Activated T-cell treated with anti-CD3 and anti-CD28 coated beads for 48 hours (primary cell): ENCODE measurements at regions not wholly inside any gene's neighbourhood (a gene's known extent, or its start where the extent isn't known, plus 50 kb on each side); places are given as distances from the start of the nearest gene placed in this dataset.
"Not testable (repeated sequence)": the region's sequence is repeated elsewhere in the genome, so short reads cannot be mapped to it uniquely, and the experiment has no call there.

ENCODE experiments used
- DNase-seq: peaks from one replicate; pipeline ENCODE4 v3.0.0-alpha.2; 2020; ENCODE audit warnings: low read depth

GRCh38 chr12:114858388-114859146, 174.6 kb upstream of the TBX3 start:
- DNase-seq: no peak

DNA sequence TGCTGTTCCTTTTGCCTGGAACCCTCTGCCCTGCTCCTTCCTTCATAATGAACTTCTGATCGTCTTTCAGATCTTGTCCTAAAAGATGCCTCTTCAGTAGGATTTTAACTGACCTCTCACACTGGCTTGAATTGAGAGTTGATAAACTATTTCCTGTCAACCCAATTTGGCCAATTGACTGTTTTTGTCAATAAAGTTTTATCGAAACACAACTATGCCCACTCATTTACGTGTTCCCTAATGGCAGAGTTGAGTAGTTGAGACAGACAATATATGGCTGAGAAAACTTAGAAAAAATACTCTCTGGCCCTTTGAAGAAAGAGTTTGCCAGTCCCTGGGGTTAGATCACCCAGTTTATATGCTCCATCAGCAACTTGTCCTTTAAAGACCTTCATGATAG, 171.7 kb upstream of the TBX3 start:
- DNase-seq: no peak

DNA sequence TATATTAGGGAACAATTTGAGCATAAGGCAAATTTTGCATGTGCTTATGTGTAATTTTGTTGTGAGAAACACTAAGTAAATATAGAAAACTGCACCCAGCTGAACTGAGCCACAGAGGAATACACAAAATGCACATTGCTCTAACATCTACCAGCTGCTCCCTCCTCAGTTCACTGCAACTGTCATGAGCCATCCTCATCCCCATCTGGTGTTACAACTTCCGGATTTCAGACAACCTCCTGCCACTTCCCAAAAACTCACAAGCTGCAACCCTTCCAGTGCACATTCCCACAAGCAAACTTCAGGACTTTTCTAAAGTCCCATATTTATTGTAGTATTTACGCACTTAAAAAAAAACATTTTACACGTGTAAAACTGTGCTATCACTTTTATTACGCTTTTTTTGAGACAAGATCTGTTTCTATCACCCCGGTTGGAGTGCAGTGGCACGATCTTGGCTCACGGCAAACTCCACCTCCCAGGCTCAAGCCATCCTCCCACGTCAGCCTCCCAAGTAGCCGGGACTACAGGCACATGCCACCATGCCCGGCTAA, 169.1 kb upstream of the TBX3 start:
- no peak for DNase-seq

DNA sequence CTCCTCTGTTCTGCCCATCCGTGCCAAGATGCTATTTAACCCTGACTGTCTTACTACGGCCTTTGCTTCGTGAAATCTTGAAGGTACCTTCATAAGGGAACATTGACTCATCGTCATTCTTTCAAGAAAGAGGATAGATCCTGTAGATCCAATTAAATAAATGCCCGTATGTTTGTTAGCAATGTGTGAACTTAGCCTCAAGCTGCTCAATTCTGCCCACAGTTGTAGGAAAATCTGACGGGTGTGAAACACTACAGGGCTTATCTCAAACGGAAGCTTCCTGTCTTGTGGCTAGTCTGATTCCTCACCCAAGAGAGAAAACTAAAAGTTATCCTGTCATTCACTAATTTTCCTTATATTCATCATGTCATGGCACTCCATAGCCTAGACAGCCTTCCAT, 168.0 kb upstream of the TBX3 start:
- no peak for DNase-seq

GRCh38 chr12:114850661-114851275, 166.8 kb upstream of the TBX3 start:
- DNase-seq: no peak

DNA sequence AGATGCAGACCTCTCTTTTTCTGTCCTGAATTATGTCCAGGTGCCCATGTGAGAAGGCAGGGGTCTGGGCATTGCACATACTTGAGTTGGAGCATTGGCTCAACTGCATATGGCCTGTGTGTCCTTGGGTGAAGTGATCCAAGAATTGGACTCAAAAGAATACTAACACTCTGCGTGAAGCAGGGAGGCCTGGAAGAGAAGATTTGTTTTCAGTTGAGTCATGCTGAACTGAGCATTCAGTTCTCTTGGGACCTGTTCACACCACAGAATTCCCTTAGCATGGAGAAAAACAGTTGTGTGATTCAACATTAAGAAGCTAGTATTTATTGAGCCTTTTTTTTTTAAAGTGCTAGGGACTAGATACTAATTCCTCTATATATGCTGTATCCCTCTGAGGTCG, 164.7 kb upstream of the TBX3 start:
- no peak for DNase-seq

GRCh38 chr12:114847441-114848035, 163.6 kb upstream of the TBX3 start:
- no peak for DNase-seq

DNA sequence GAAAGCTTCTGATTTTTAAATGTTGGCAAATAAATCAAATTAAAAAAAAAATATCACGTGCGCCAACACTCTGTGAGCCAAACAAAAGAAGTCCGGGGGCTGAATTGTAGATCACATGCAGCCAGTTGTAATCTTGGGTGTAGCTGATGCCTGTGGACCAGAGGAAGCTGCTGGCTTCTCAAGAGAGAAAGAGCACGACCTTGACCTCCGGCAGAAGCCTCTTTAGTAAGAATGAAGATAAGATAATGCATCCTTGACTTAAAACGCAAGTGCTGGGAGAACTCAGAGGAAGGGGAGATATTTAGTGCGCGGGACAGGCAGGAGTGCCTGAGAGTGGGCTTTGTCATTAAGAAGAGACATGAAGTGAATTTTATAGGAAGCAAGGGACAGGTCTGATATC, 162.8 kb upstream of the TBX3 start:
- no peak for DNase-seq

GRCh38 chr12:114841557-114842251, 157.7 kb upstream of the TBX3 start:
- no peak for DNase-seq

- DNase-seq: no peak
These were observed 154.5 kb upstream of the TBX3 start for GRCh38 chr12:114838480-114838879.

DNA sequence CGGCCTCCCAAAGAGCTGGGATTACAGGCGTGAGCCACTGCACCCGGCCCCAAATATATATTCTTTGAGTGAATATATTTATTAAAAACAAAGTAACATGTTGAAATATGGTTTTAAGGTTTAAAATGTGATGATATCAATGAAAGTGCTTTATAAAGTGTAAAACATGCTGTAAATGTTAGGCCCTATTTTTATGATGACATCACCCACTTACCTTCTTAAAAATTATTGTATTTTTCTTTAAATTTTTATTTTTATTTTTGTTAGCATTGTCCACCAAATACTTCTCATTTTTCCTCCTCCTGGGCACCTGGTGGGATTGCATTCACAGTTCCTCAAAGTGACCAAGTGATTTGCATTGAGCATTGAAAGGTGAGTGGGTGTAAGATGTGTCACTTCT, 152.6 kb upstream of the TBX3 start:
- no peak for DNase-seq

DNA sequence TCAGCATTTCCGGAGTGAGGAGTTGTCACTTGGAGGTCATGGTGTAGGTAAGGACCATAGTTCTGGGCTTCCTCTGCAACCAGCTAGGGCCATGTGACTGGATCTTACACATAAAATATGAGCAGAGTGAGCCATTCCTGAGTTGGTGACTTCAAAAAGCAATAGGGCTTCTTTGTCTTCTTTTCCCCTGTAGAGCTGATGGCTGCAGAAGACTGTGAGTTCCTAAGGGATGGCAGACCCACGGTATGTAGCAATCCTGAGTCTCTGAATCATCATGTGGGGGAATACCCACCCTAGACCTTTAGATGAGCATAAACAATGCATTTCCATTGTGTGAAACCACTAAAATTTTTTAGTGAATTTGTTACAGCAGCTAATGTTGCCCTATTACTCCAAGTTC, 151.1 kb upstream of the TBX3 start:
- no peak for DNase-seq

- no peak for DNase-seq
These were observed 150.6 kb upstream of the TBX3 start for GRCh38 chr12:114834621-114835020.

- no peak for DNase-seq
These were observed 145.9 kb upstream of the TBX3 start for GRCh38 chr12:114829833-114830232.

GRCh38 chr12:114829244-114829643, 145.3 kb upstream of the TBX3 start:
- DNase-seq: not testable (repeated sequence)

- no peak for DNase-seq
These were observed 143.5 kb upstream of the TBX3 start for GRCh38 chr12:114827461-114827860.

DNA sequence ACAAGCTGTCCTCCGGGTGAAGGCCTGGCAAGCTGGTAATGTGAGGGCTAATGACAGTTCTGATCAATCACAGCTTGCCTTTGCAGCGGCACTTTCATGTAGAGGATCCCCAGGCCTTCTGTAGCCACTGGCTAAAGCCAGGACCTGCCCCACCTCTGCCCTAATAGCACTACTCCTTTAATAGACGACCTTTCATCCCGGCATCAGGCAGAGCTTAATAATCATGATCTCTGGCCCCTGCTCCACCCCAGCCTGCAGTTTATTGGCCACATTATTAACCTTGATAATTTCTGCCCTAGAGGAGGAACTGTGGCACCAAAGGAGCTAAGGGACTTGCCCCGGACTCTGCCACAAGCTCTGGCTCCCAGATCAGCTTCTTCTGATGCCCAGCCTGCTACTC, 142.3 kb upstream of the TBX3 start:
- DNase-seq: no peak

DNA sequence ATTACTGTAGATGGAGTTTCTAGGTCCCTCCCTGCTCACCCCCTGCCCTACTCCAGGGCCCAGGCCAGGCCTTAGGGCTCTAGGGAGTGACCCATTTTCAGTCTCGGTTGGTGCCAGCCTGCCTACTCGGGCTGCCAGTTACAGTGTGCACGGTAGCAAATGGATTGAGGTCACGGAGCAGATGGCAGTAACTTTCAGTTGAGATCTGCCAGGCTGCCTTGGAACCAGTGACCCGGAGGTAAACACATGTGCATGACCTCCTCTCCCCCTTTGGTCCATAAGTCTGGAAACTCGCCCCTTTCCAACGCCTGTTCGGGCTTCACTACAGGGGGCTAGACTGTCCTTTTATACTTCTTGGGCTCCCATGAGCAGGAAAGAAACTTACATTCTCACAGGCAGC, 139.7 kb upstream of the TBX3 start:
- no peak for DNase-seq

- no peak for DNase-seq
These were observed 137.6 kb upstream of the TBX3 start for GRCh38 chr12:114821570-114821969.

- no peak for DNase-seq
These were observed 136.8 kb upstream of the TBX3 start for GRCh38 chr12:114820796-114821195.

- no peak for DNase-seq
These were observed 133.8 kb upstream of the TBX3 start for GRCh38 chr12:114817571-114818425.
